ENCODE measurements at regions not wholly inside any gene's neighbourhood (a gene's known extent, or its start where the extent isn't known, plus 50 kb on each side); places are given as distances from the start of the nearest gene placed in this dataset.

DNA sequence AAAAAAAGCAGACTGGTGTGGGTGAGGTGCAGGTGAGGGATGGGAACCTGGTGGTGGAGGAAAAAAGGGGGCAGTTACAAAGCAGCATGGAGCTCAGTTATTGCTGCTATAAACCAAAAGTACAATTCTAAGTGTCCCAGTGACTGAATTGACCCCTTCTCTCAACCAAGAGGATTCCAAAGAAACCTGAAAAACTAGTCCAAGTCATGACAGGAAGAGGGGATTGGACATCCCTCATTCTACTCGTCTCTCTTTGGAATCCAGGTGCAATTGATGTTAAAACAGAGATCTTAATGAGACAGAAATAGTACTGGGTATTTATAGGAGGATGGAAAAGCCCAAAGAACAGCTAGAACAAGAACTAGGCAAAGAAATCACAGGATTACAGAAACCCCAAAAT is 322.3 kb upstream of the IGFBP3 start:
- H3K4me2 ChIP-seq: no peak overlapping the region

More for the DNA sequence above, 322.3 kb upstream of the IGFBP3 start:
- Histone ChIP-seq H3F3A (replicated peaks; ENCODE audit: low read depth) (no peaks in the 10 kb centered on the region), H3K4me1 (ENCODE audit: insufficient read depth) (no peaks in the 10 kb centered on the region), H3K27me3 (ENCODE audit: insufficient read depth) (no peaks in the 10 kb centered on the region), H4K20me1 (replicated peaks; ENCODE audit: insufficient read depth) (no peaks in the 10 kb centered on the region), H3K27ac (ENCODE audit: low read depth) (no peak overlapping the region), H3K9me2 (ENCODE audit: insufficient read depth) (0 out of 2 replicates have a peak, but pooled peaks cover under 1% of the 10 kb centered on the region), H3K79me2 (replicated peaks; ENCODE audit: insufficient read depth) (no peaks in the 10 kb centered on the region), H2AFZ (peak overlapping the region; percentile 12; the same call in 1 of the 2 replicates), H3K36me3 (ENCODE audit: insufficient read depth) (no peaks in the 10 kb centered on the region), H3K4me3 (no peak overlapping the region)
- no peak overlapping the region for H3K4me3 Mint-ChIP-seq
- no peaks in the 10 kb centered on the region for H3K27me3 Mint-ChIP-seq (ENCODE audit: insufficient read depth, low read depth, poor library complexity)
- no peak for ATAC-seq
- H3K27ac Mint-ChIP-seq: no peak overlapping the region
- H3K9me3 Mint-ChIP-seq: peaks cover 3% of the 10 kb centered on the region; the same call in 1 of the 3 replicates
- H3K4me1 Mint-ChIP-seq: peaks cover 10% of the 10 kb centered on the region; the same call in 1 of the 3 replicates
- peaks cover 2% of the 10 kb centered on the region; the same call in 2 of the 3 replicates for H3K36me3 Mint-ChIP-seq (ENCODE audit: low read depth)
- TF ChIP-seq REST (IDR thresholded peaks at IDR 0.05; ENCODE audit: unreplicated experiment): no peak
- TF ChIP-seq POLR2AphosphoS5 (IDR thresholded peaks at IDR 0.05; ENCODE audit: low read depth): no peak
- no peak for TF ChIP-seq CREB1 (CRISPR knock-in tag; IDR thresholded peaks at IDR 0.05; ENCODE audit: low read depth)
- TF ChIP-seq ZNF331 (CRISPR knock-in tag; IDR thresholded peaks at IDR 0.05; ENCODE audit: low read depth): no peak
- TF ChIP-seq EZH2 (IDR thresholded peaks at IDR 0.05; ENCODE audit: low read depth, unreplicated experiment): no peak
- TF ChIP-seq NANOG (IDR thresholded peaks at IDR 0.05; ENCODE audit: borderline replicate concordance): no peak
- no peak for TF ChIP-seq JUNB (IDR thresholded peaks at IDR 0.05; ENCODE audit: unreplicated experiment)
- no peak for TF ChIP-seq EZH2phosphoT487 (IDR thresholded peaks at IDR 0.05; ENCODE audit: unreplicated experiment)
- TF ChIP-seq, protein P1, sequence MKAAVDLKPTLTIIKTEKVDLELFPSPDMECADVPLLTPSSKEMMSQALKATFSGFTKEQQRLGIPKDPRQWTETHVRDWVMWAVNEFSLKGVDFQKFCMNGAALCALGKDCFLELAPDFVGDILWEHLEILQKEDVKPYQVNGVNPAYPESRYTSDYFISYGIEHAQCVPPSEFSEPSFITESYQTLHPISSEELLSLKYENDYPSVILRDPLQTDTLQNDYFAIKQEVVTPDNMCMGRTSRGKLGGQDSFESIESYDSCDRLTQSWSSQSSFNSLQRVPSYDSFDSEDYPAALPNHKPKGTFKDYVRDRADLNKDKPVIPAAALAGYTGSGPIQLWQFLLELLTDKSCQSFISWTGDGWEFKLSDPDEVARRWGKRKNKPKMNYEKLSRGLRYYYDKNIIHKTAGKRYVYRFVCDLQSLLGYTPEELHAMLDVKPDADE (IDR thresholded peaks at IDR 0.05): no peak
- no peak for TF ChIP-seq ZNF114 (CRISPR knock-in tag; IDR thresholded peaks at IDR 0.05)
- no peak for TF ChIP-seq STAT1 (IDR thresholded peaks at IDR 0.05; ENCODE audit: unreplicated experiment)
- TF ChIP-seq, protein P2, sequence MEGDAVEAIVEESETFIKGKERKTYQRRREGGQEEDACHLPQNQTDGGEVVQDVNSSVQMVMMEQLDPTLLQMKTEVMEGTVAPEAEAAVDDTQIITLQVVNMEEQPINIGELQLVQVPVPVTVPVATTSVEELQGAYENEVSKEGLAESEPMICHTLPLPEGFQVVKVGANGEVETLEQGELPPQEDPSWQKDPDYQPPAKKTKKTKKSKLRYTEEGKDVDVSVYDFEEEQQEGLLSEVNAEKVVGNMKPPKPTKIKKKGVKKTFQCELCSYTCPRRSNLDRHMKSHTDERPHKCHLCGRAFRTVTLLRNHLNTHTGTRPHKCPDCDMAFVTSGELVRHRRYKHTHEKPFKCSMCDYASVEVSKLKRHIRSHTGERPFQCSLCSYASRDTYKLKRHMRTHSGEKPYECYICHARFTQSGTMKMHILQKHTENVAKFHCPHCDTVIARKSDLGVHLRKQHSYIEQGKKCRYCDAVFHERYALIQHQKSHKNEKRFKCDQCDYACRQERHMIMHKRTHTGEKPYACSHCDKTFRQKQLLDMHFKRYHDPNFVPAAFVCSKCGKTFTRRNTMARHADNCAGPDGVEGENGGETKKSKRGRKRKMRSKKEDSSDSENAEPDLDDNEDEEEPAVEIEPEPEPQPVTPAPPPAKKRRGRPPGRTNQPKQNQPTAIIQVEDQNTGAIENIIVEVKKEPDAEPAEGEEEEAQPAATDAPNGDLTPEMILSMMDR (conservative IDR thresholded peaks at IDR 0.05; ENCODE audit: low read depth in 2 of 2): no peak
- no peak for DNase-seq (ENCODE audit: low spot score)
